ENCODE measurements at regions not wholly inside any gene's neighbourhood (a gene's known extent, or its start where the extent isn't known, plus 50 kb on each side); places are given as distances from the start of the nearest gene placed in this dataset.

GRCh38 chr16:50861970-50862411 lies 120.1 kb downstream of the CYLD start:
- H3K4me3 ChIP-seq (ENCODE audit: low read depth, low read length) = no peak overlapping the region
- DNase-seq = peak; percentile 68
- H3K27me3 ChIP-seq (replicated peaks) = no peaks in the 10 kb centered on the region
- in situ Hi-C loops (cut with HindIII; ENCODE audit: low pct_ligation_motif_present, low sequenced_read_pairs) = no loop called here
- no peaks in the 10 kb centered on the region for H3K36me3 ChIP-seq (replicated peaks)
- TF ChIP-seq CTCF (IDR thresholded peaks at IDR 0.05; ENCODE audit: low read depth, low read length, missing control alignments) = no peak
- H3K27ac ChIP-seq = no peak overlapping the region

- no peaks in the 10 kb centered on the region for H3K27me3 ChIP-seq (replicated peaks)
- in situ Hi-C loops (cut with HindIII; ENCODE audit: low pct_ligation_motif_present, low sequenced_read_pairs) = no loop called here
- no peaks in the 10 kb centered on the region for H3K36me3 ChIP-seq (replicated peaks)
- no peak overlapping the region for H3K4me3 ChIP-seq (ENCODE audit: low read depth, low read length)
- no peak for TF ChIP-seq CTCF (IDR thresholded peaks at IDR 0.05; ENCODE audit: low read depth, low read length, missing control alignments)
- no peak for DNase-seq
- no peak overlapping the region for H3K27ac ChIP-seq
Observed at GRCh38 chr16:50861451-50861850, 119.6 kb downstream of the CYLD start.

GRCh38 chr16:50859628-50860360 lies 117.9 kb downstream of the CYLD start:
- Histone ChIP-seq H3K27me3 (replicated peaks) (no peaks in the 10 kb centered on the region), H3K36me3 (replicated peaks) (no peaks in the 10 kb centered on the region), H3K4me3 (ENCODE audit: low read depth, low read length) (no peak overlapping the region), H3K27ac (no peak overlapping the region)
- DNase-seq = no peak
- no peak for TF ChIP-seq CTCF (IDR thresholded peaks at IDR 0.05; ENCODE audit: low read depth, low read length, missing control alignments)
- in situ Hi-C loops (cut with HindIII; ENCODE audit: low pct_ligation_motif_present, low sequenced_read_pairs) = no loop called here

- Histone ChIP-seq H3K27me3 (replicated peaks) (no peaks in the 10 kb centered on the region), H3K4me3 (ENCODE audit: low read depth, low read length) (no peak overlapping the region), H3K36me3 (replicated peaks) (no peaks in the 10 kb centered on the region), H3K27ac (no peak overlapping the region)
- in situ Hi-C loops (cut with HindIII; ENCODE audit: low pct_ligation_motif_present, low sequenced_read_pairs) = no loop called here
- no peak for TF ChIP-seq CTCF (IDR thresholded peaks at IDR 0.05; ENCODE audit: low read depth, low read length, missing control alignments)
- no peak for DNase-seq
Observed at GRCh38 chr16:50858877-50859627, 117.2 kb downstream of the CYLD start.

- no peak for TF ChIP-seq CTCF (IDR thresholded peaks at IDR 0.05; ENCODE audit: low read depth, low read length, missing control alignments)
- no peak for DNase-seq
- in situ Hi-C loops (cut with HindIII; ENCODE audit: low pct_ligation_motif_present, low sequenced_read_pairs) = no loop called here
- Histone ChIP-seq H3K27me3 (replicated peaks) (no peaks in the 10 kb centered on the region), H3K36me3 (replicated peaks) (no peaks in the 10 kb centered on the region), H3K27ac (no peak overlapping the region), H3K4me3 (ENCODE audit: low read depth, low read length) (no peak overlapping the region)
Observed at GRCh38 chr16:50858376-50858775, 116.5 kb downstream of the CYLD start.

Data from brain microvascular endothelial cell (primary cell).